Sigmoid colon (tissue), 6 donors: ENCODE measurements at regions not wholly inside any gene's neighbourhood (a gene's known extent, or its start where the extent isn't known, plus 50 kb on each side); places are given as distances from the start of the nearest gene placed in this dataset.

Experiments used
- DNase-seq: peaks from one replicate; pipeline ENCODE4 v3.0.0-alpha.2; 2019
- H3K27ac ChIP-seq, 4 donors: fragments of 200-600 bp; sonication (generic); one replicate each; pipeline ENCODE4 v1.5.1; 2016 to 2019; ENCODE audit warnings: mild to moderate bottlenecking in 1 of 4
- H3K27me3 ChIP-seq, 3 donors: fragments of 200-600 bp; sonication (generic); one replicate each; pipeline ENCODE4 v1.5.1; 2019; ENCODE audit warnings: mild to moderate bottlenecking in 1 of 3
- H3K36me3 ChIP-seq, 4 donors: fragments of 200-600 bp; sonication (generic); one replicate each; pipeline ENCODE4 v1.5.1; 2016 to 2019
- H3K4me1 ChIP-seq, 4 donors: fragments of 200-600 bp; sonication (generic); one replicate each; pipeline ENCODE4 v1.5.1; 2017 to 2019
- H3K4me3 ChIP-seq, 4 donors: fragments of 200-600 bp; sonication (generic); one replicate each; pipeline ENCODE4 v1.5.1; 2017 to 2019; ENCODE audit warnings: mild to moderate bottlenecking in 2 of 4, moderate library complexity in 1 of 4
- H3K9me3 ChIP-seq, 4 donors: fragments of 200-600 bp in 3 of 4; sonication (generic) in 3 of 4; one replicate each; pipeline versions ENCODE4 v1.5.1 to v1.6.1; 2013 to 2019
- CTCF ChIP-seq, 4 experiments: fragments of 450-650 bp in 3 of 4; fragments of 200-600 bp in 1 of 4; IDR thresholded peaks; one replicate each; pipeline ENCODE4 v1.5.1; 2016 to 2019; ENCODE audit warnings: antibody characterized with exemption in 4 of 4, mild to moderate bottlenecking in 3 of 4, moderate library complexity in 2 of 4
- EP300 ChIP-seq, 4 donors: sonication (generic); formaldehyde crosslinking; IDR thresholded peaks; one replicate each; pipeline ENCODE4 v1.6.1; 2017; ENCODE audit warnings: antibody characterized with exemption in 4 of 4
- POLR2A ChIP-seq, 2 donors: fragments of 450-650 bp; IDR thresholded peaks; one replicate each; pipeline ENCODE4 v1.6.1; 2016; ENCODE audit warnings: antibody characterized with exemption in 2 of 2, mild to moderate bottlenecking in 2 of 2, moderate library complexity in 2 of 2
- POLR2AphosphoS5 ChIP-seq, 4 donors: sonication (generic); formaldehyde crosslinking; IDR thresholded peaks; one replicate each; pipeline ENCODE4 v1.6.1; 2017; ENCODE audit warnings: antibody characterized with exemption in 4 of 4
- WGBS, 2 donors: extraction: QIAGEN DNeasy Blood & Tissue Kit; methylation state at CpG; one replicate each; pipeline ENCODE4 v1.1.7; 2013; 5-methylcytosine and 5-hydroxymethylcytosine counted together
- intact Hi-C: fragments of 100-400 bp; cut with DNase I; formaldehyde crosslinking; loops from one replicate; pipeline ENCODE4 v1.15.1; 2023
- donor health status: healthy with polysubstance abuse.
- donor health status: healthy.

GRCh38 chr15:57785959-57786358, 79.4 kb downstream of the POLR2M start:
- WGBS, 2 donors = 86 to 94% methylated on average over 3 of the region's 3 CpGs
- no peaks in the 10 kb centered on the region for H3K27me3 ChIP-seq
- intact Hi-C loops = no loop called here
- H3K36me3 ChIP-seq = no peaks in the 10 kb centered on the region
- no peak overlapping the region for H3K4me3 ChIP-seq
- H3K27ac ChIP-seq = no peak overlapping the region
- no peak for TF ChIP-seq POLR2AphosphoS5 (IDR thresholded peaks at IDR 0.05)
- TF ChIP-seq EP300 (IDR thresholded peaks at IDR 0.05) = no peak
- TF ChIP-seq CTCF (IDR thresholded peaks at IDR 0.05) = no peak
- TF ChIP-seq POLR2A (IDR thresholded peaks at IDR 0.05) = no peak
- DNase-seq = no peak
- H3K9me3 ChIP-seq = no peaks in the 10 kb centered on the region
- no peaks in the 10 kb centered on the region for H3K4me1 ChIP-seq

- no peaks in the 10 kb centered on the region for H3K9me3 ChIP-seq
- no peaks in the 10 kb centered on the region for H3K4me1 ChIP-seq
- peaks cover 0 to 3% (median 0%) of the 10 kb centered on the region in 3 donors for H3K27me3 ChIP-seq
- WGBS, 2 donors = 80 to 81% methylated on average over 2 of the region's 2 CpGs
- no peak for DNase-seq
- TF ChIP-seq EP300 (IDR thresholded peaks at IDR 0.05) = no peak
- TF ChIP-seq POLR2AphosphoS5 (IDR thresholded peaks at IDR 0.05) = no peak
- TF ChIP-seq CTCF (IDR thresholded peaks at IDR 0.05) = no peak
- TF ChIP-seq POLR2A (IDR thresholded peaks at IDR 0.05) = no peak
- intact Hi-C loops = no loop called here
- no peak overlapping the region for H3K4me3 ChIP-seq
- no peak overlapping the region for H3K27ac ChIP-seq
- H3K36me3 ChIP-seq = no peaks in the 10 kb centered on the region
Observed at GRCh38 chr15:57789225-57789624, 82.7 kb downstream of the POLR2M start.

DNA sequence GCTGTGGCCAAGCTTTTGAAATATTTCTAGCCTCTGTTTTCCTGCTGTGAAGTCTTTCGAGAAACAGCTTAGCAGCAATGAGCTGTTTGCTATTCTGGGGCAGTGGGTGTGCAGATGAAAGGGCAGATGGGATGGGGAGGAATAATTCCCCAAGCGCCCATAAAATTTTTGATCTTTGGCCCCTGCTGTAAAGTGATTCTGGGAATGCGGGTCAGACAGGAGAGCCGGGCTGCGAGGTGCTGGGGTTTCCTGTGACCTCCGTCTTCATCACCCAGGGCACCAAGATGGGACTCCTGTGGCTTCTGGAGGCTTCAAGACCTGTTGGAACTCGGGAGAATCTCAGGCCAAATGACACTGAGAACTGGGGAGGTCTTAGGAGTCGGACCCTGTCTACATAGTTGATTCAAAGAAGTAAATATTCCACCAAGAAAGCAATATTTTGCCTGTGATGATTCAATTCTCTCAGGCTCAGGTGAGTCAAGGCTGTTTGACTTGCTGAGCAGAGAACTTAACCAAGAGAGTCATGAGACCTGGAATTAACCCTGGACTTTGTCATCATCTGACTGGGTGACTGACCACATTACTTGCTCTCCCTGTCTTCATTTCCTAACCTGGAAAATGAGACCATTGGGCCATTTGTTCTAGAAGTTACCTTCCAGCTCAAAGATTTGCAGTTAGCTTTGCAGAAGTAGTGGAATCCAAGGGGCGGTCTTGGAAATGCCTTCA, 86.4 kb downstream of the POLR2M start:
- WGBS, 2 donors = 27 to 64% methylated on average over 9 of the region's 9 CpGs
- no peak overlapping the region for H3K27ac ChIP-seq
- peaks cover 0 to 3% (median 0%) of the 10 kb centered on the region in 3 donors for H3K27me3 ChIP-seq
- intact Hi-C loops = no loop called here
- H3K4me3 ChIP-seq = no peak overlapping the region
- no peaks in the 10 kb centered on the region for H3K36me3 ChIP-seq
- TF ChIP-seq POLR2AphosphoS5 (IDR thresholded peaks at IDR 0.05) = no peak
- no peak for TF ChIP-seq EP300 (IDR thresholded peaks at IDR 0.05)
- no peak for TF ChIP-seq POLR2A (IDR thresholded peaks at IDR 0.05)
- no peak for TF ChIP-seq CTCF (IDR thresholded peaks at IDR 0.05)
- no peak for DNase-seq
- no peaks in the 10 kb centered on the region for H3K4me1 ChIP-seq
- no peaks in the 10 kb centered on the region for H3K9me3 ChIP-seq

- WGBS, 2 donors = 84 to 91% methylated on average over 6 of the region's 6 CpGs
- intact Hi-C loops = no loop called here
Observed at GRCh38 chr15:57795261-57795660, 88.7 kb downstream of the POLR2M start.

More at GRCh38 chr15:57795261-57795660, 88.7 kb downstream of the POLR2M start:
- TF ChIP-seq POLR2AphosphoS5 (IDR thresholded peaks at IDR 0.05) (no peak), CTCF (IDR thresholded peaks at IDR 0.05) (no peak), EP300 (IDR thresholded peaks at IDR 0.05) (no peak), POLR2A (IDR thresholded peaks at IDR 0.05) (no peak)
- Histone ChIP-seq H3K4me3 (no peak overlapping the region), H3K27ac (no peak overlapping the region), H3K9me3 (no peaks in the 10 kb centered on the region), H3K4me1 (no peaks in the 10 kb centered on the region), H3K36me3 (no peaks in the 10 kb centered on the region), H3K27me3 (peaks cover 0 to 3% (median 0%) of the 10 kb centered on the region in 3 donors)
- DNase-seq = no peak
